ENCODE measurements at regions not wholly inside any gene's neighbourhood (a gene's known extent, or its start where the extent isn't known, plus 50 kb on each side); places are given as distances from the start of the nearest gene placed in this dataset.

DNA sequence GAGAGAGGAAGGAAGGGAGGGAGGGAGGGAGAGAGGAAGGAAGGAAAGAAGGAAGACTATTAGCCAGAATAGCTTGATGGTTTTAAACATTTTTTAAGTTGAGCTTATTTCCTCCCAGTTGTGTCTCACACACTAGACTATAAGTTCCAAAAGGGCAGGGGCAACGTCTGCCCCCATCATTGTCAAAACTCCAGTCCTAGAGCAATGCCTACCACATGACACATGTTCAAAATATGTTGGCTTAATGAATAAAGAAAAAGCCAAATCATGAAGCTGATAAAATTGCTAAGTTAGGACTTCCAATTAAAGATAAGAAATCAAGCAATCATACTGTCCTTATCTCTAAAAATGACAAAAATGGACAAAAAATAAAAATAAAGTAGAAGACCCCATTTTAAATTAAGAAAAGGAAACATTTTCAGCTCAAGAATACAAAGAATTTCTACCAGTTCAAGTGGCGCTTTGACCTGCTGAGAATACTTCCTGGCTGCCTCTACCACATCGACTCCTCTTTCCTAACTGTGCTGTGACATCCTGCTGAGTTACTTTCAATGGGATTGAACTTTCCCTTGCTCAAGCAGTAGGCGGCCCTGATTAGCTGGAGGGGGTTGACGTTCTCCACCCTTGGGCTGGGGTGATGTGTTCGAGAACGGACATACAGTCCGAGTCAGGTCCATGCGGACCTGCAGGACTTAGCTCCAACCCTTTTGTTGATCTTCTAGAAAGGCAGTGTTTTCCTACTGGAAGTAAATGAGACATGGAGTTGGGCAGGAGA lies 283.9 kb upstream of the FOXQ1 start:
- no peaks in the 10 kb centered on the region for H3K27me3 ChIP-seq (ENCODE audit: insufficient read depth, low read length)
- no peaks in the 10 kb centered on the region for H3K4me1 ChIP-seq (ENCODE audit: control insufficient read depth, insufficient read depth, low read length, unreplicated experiment)
- no peak overlapping the region for H2AFZ ChIP-seq (ENCODE audit: low read length, unreplicated experiment)
- H3K27ac ChIP-seq (ENCODE audit: low read depth, low read length), result no peak overlapping the region
- H3K79me2 ChIP-seq (ENCODE audit: control insufficient read depth, insufficient read depth, low read length, unreplicated experiment), result no peaks in the 10 kb centered on the region
- H3K36me3 ChIP-seq (ENCODE audit: insufficient read depth, low read length), result no peaks in the 10 kb centered on the region
- no peak overlapping the region for H3K4me3 ChIP-seq (ENCODE audit: low read depth, low read length)

DNA sequence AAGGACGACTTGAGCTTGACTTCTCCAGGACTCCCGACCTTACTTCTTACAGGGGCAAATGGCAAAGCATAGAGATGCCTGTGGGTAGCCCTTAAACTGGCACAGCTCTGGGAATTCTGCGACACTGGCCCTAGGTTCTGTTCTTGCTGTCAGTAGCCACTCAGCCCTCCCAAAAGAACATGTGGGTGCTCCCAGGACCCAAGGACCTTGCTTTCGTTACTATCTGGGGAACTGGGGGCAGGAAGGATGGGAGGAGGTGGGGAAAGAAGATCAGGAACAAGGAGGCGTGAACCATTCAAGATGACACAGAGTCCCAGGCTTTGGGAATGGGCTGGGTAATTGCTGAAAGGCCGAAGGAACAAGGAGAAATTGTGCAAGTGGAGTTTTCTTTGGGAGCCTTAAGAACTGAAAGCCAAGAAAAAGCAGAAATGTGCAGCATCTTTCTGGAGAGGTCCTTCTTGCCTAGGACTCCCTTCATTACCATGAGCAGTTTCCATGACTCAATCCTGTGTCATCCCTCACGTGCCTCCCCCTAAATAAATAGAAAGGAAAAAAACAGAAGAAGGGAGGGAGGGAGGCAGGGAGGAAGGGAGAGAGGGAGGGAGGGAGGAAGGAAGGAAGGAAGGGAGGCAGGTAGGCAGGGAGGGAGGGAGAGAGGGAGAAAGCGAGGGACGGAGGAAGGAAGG lies 284.6 kb upstream of the FOXQ1 start:
- H3K4me1 ChIP-seq (ENCODE audit: control insufficient read depth, insufficient read depth, low read length, unreplicated experiment), result no peaks in the 10 kb centered on the region
- no peak overlapping the region for H3K27ac ChIP-seq (ENCODE audit: low read depth, low read length)
- no peak overlapping the region for H3K4me3 ChIP-seq (ENCODE audit: low read depth, low read length)
- no peaks in the 10 kb centered on the region for H3K79me2 ChIP-seq (ENCODE audit: control insufficient read depth, insufficient read depth, low read length, unreplicated experiment)
- H2AFZ ChIP-seq (ENCODE audit: low read length, unreplicated experiment), result no peak overlapping the region
- H3K36me3 ChIP-seq (ENCODE audit: insufficient read depth, low read length), result no peaks in the 10 kb centered on the region
- H3K27me3 ChIP-seq (ENCODE audit: insufficient read depth, low read length), result no peaks in the 10 kb centered on the region

DNA sequence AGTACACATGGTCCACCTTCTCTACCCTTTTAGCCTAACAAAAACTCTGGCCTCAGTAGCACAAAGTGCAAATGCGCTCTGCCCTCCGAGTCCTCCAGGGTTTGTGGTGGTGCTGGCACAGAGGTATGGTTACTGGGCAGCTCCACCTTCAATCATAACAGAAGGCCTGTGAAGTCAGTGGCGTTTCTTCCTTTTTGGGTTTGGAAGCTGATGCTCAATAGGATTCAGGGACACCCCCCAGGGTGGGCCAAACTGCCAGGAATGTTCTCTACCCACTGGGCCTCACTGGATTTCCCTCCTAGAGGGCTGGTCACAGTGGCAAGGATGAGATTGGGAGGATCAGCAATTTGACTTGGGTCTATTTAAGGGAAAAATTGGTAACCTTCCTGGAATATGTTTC lies 286.1 kb upstream of the FOXQ1 start:
- Histone ChIP-seq H3K36me3 (ENCODE audit: insufficient read depth, low read length) (no peaks in the 10 kb centered on the region), H3K79me2 (ENCODE audit: control insufficient read depth, insufficient read depth, low read length, unreplicated experiment) (no peaks in the 10 kb centered on the region), H3K4me3 (ENCODE audit: low read depth, low read length) (no peak overlapping the region), H2AFZ (ENCODE audit: low read length, unreplicated experiment) (no peak overlapping the region), H3K27ac (ENCODE audit: low read depth, low read length) (no peak overlapping the region), H3K4me1 (ENCODE audit: control insufficient read depth, insufficient read depth, low read length, unreplicated experiment) (no peaks in the 10 kb centered on the region), H3K27me3 (ENCODE audit: insufficient read depth, low read length) (no peaks in the 10 kb centered on the region)

DNA sequence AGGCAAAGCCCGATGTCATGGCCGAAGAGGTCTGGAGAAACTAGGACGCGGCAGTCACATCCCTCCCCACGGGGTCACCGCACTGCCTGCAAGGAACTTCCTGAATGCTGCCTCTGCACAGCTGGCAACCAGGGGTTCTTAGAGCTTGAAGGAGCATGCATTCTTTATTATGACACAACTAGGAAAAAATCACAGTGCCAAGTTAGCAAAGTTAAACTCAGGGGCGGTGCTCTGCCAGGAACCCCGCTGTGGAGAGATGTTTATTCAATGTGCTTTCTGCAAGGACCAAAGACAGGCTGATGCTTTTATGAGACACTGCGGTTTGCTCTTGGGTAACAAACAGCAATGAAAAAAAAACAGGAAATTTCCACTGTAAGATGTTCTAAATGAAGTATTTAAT lies 287.3 kb upstream of the FOXQ1 start:
- Histone ChIP-seq H3K36me3 (ENCODE audit: insufficient read depth, low read length) (no peaks in the 10 kb centered on the region), H3K27me3 (ENCODE audit: insufficient read depth, low read length) (no peaks in the 10 kb centered on the region), H2AFZ (ENCODE audit: low read length, unreplicated experiment) (no peak overlapping the region), H3K4me1 (ENCODE audit: control insufficient read depth, insufficient read depth, low read length, unreplicated experiment) (no peaks in the 10 kb centered on the region), H3K79me2 (ENCODE audit: control insufficient read depth, insufficient read depth, low read length, unreplicated experiment) (no peaks in the 10 kb centered on the region), H3K4me3 (ENCODE audit: low read depth, low read length) (no peak overlapping the region), H3K27ac (ENCODE audit: low read depth, low read length) (no peak overlapping the region)

DNA sequence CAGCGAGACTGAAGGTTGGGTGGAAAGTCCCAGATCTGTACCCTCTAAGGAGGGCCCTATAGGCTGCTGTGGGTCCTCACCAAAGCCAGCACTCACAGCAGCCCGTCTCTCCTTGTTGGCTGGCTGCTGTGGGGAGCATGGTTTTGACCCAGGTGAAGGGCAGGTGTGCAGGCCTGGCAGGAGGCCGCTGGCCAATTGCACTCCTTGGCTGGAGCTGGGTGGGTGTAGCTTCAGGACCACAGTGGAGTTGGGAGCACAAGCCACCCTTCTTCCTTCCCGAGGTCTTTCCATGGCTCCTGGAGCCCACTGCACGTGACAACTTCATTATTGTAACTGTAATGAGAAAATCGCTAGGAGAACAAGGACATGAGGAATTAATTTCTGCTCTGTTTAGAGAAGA lies 287.7 kb upstream of the FOXQ1 start:
- H2AFZ ChIP-seq (ENCODE audit: low read length, unreplicated experiment), result no peak overlapping the region
- H3K27ac ChIP-seq (ENCODE audit: low read depth, low read length), result no peak overlapping the region

DNA sequence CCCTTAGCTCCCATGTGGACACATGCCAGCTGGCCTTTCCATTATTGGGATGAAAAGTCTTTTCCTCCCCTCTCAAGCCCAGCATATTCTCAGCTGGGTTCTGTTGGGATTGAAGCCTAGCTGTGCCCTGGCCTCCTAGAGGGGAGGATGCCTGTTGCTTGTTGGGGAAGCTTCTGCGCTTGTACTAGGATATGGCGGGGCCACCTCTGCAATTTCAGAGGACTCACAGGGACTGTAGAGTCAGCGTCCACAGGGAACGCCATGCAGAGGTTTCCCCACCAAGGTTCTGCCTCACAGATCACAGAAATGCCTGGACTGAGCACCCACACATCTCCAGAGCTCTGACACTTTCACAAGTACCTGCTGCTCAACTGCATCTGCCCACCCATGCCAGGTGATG lies 288.7 kb upstream of the FOXQ1 start:
- no peaks in the 10 kb centered on the region for H3K36me3 ChIP-seq (ENCODE audit: insufficient read depth, low read length)
- H2AFZ ChIP-seq (ENCODE audit: low read length, unreplicated experiment), result no peak overlapping the region
- no peak overlapping the region for H3K27ac ChIP-seq (ENCODE audit: low read depth, low read length)
- H3K27me3 ChIP-seq (ENCODE audit: insufficient read depth, low read length), result no peaks in the 10 kb centered on the region
- no peaks in the 10 kb centered on the region for H3K79me2 ChIP-seq (ENCODE audit: control insufficient read depth, insufficient read depth, low read length, unreplicated experiment)
- no peak overlapping the region for H3K4me3 ChIP-seq (ENCODE audit: low read depth, low read length)
- no peaks in the 10 kb centered on the region for H3K4me1 ChIP-seq (ENCODE audit: control insufficient read depth, insufficient read depth, low read length, unreplicated experiment)

More for the DNA sequence above, 287.7 kb upstream of the FOXQ1 start:
- no peaks in the 10 kb centered on the region for H3K4me1 ChIP-seq (ENCODE audit: control insufficient read depth, insufficient read depth, low read length, unreplicated experiment)
- no peaks in the 10 kb centered on the region for H3K36me3 ChIP-seq (ENCODE audit: insufficient read depth, low read length)
- H3K4me3 ChIP-seq (ENCODE audit: low read depth, low read length), result no peak overlapping the region
- H3K27me3 ChIP-seq (ENCODE audit: insufficient read depth, low read length), result no peaks in the 10 kb centered on the region
- no peaks in the 10 kb centered on the region for H3K79me2 ChIP-seq (ENCODE audit: control insufficient read depth, insufficient read depth, low read length, unreplicated experiment)

DNA sequence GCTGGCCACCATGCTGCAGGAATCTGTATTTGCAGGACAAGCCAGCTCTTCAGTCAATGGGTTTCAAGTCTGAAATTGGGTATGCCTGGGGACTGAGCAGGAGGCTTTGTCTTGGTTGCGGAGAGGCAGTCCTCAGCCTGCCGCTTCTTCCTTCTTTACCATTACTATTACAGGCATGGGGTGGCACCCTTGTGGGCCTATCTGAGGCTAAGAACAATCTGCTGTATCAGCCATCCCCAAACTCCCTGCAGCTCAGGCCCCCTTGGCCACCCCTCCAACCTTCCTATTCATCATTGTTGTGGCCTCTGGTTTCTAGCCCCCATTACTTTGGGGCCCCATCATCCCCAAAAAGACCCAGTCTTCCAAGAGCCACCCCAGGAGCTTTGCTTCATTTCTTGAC lies 289.2 kb upstream of the FOXQ1 start:
- Histone ChIP-seq H3K4me1 (ENCODE audit: control insufficient read depth, insufficient read depth, low read length, unreplicated experiment) (no peaks in the 10 kb centered on the region), H2AFZ (ENCODE audit: low read length, unreplicated experiment) (no peak overlapping the region), H3K4me3 (ENCODE audit: low read depth, low read length) (no peak overlapping the region), H3K27ac (ENCODE audit: low read depth, low read length) (no peak overlapping the region), H3K79me2 (ENCODE audit: control insufficient read depth, insufficient read depth, low read length, unreplicated experiment) (no peaks in the 10 kb centered on the region), H3K27me3 (ENCODE audit: insufficient read depth, low read length) (no peaks in the 10 kb centered on the region), H3K36me3 (ENCODE audit: insufficient read depth, low read length) (no peaks in the 10 kb centered on the region)

DNA sequence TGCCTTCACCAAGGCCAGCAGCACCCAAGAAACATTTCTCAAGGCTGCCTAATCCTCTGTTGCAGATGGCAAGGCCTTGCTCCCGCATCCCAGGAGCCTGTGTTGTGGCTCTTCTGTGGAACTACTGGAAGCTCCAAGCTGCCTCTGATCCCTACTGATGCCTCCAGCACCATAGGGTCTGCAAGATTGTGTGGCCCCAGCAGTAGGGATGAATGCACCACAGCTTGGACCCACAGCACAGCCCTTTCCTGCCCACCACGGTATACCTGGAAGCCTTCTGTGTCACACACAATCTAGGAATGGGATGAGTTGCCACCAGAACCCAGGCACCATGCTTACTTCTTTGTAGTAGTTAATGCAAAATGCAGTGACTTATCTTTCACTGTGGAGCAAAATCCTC lies 291.1 kb upstream of the FOXQ1 start:
- H3K27ac ChIP-seq (ENCODE audit: low read depth, low read length), result no peak overlapping the region
- H3K27me3 ChIP-seq (ENCODE audit: insufficient read depth, low read length), result no peaks in the 10 kb centered on the region
- no peaks in the 10 kb centered on the region for H3K36me3 ChIP-seq (ENCODE audit: insufficient read depth, low read length)
- H3K79me2 ChIP-seq (ENCODE audit: control insufficient read depth, insufficient read depth, low read length, unreplicated experiment), result no peaks in the 10 kb centered on the region
- H3K4me1 ChIP-seq (ENCODE audit: control insufficient read depth, insufficient read depth, low read length, unreplicated experiment), result no peaks in the 10 kb centered on the region
- no peak overlapping the region for H3K4me3 ChIP-seq (ENCODE audit: low read depth, low read length)
- no peak overlapping the region for H2AFZ ChIP-seq (ENCODE audit: low read length, unreplicated experiment)

GRCh38 chr6:1020133-1020532 lies 291.8 kb upstream of the FOXQ1 start:
- no peaks in the 10 kb centered on the region for H3K79me2 ChIP-seq (ENCODE audit: control insufficient read depth, insufficient read depth, low read length, unreplicated experiment)
- no peaks in the 10 kb centered on the region for H3K4me1 ChIP-seq (ENCODE audit: control insufficient read depth, insufficient read depth, low read length, unreplicated experiment)
- no peaks in the 10 kb centered on the region for H3K27me3 ChIP-seq (ENCODE audit: insufficient read depth, low read length)
- H3K4me3 ChIP-seq (ENCODE audit: low read depth, low read length), result no peak overlapping the region
- no peak overlapping the region for H2AFZ ChIP-seq (ENCODE audit: low read length, unreplicated experiment)
- H3K36me3 ChIP-seq (ENCODE audit: insufficient read depth, low read length), result no peaks in the 10 kb centered on the region
- no peak overlapping the region for H3K27ac ChIP-seq (ENCODE audit: low read depth, low read length)

- H3K27ac ChIP-seq (ENCODE audit: low read depth, low read length), result no peak overlapping the region
Observed at GRCh38 chr6:1018041-1018440, 293.9 kb upstream of the FOXQ1 start.

More at GRCh38 chr6:1018041-1018440, 293.9 kb upstream of the FOXQ1 start:
- no peaks in the 10 kb centered on the region for H3K36me3 ChIP-seq (ENCODE audit: insufficient read depth, low read length)
- H3K79me2 ChIP-seq (ENCODE audit: control insufficient read depth, insufficient read depth, low read length, unreplicated experiment), result no peaks in the 10 kb centered on the region
- H3K4me1 ChIP-seq (ENCODE audit: control insufficient read depth, insufficient read depth, low read length, unreplicated experiment), result no peaks in the 10 kb centered on the region
- no peak overlapping the region for H3K4me3 ChIP-seq (ENCODE audit: low read depth, low read length)
- no peak overlapping the region for H2AFZ ChIP-seq (ENCODE audit: low read length, unreplicated experiment)
- no peaks in the 10 kb centered on the region for H3K27me3 ChIP-seq (ENCODE audit: insufficient read depth, low read length)
